ENCODE measurements at regions not wholly inside any gene's neighbourhood (a gene's known extent, or its start where the extent isn't known, plus 50 kb on each side); places are given as distances from the start of the nearest gene placed in this dataset.
"Not testable (repeated sequence)": the region's sequence is repeated elsewhere in the genome, so short reads cannot be mapped to it uniquely, and the experiment has no call there.

DNA sequence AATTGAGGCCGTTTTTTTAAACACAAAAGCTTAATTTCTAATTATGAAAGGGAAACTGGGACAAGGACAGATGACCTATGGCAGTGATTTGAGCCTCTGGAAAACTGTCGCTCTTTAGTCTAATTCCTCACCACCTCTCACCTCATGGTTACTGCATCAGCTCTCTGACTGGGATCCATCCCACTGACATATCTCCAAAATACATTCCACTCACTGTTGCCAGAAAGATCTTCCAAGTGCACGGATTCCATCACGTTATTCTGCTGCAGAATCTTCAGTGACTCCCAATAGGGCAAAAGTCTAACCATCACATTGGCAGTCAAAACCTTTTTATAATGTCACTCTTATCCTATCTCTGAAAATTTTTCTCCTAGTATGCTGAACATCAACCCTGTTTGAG, 132.3 kb upstream of the MB21D2 start:
- no peak overlapping the region for H3K4me3 Mint-ChIP-seq
- intact Hi-C loops (cut with micrococcal nuclease), result no loop called here
- CTCF ChIA-PET, result interaction anchor here (0.9 kb wide), 1 partner anchor 9 kb away, joined by 5 read pairs; no protein-coding TSS in a partner anchor
- no peak overlapping the region for H3K27ac Mint-ChIP-seq
- H3K9me3 Mint-ChIP-seq, result no peaks in the 10 kb centered on the region
- H3K36me3 Mint-ChIP-seq (ENCODE audit: low read depth), result no peaks in the 10 kb centered on the region
- no peak for DNase-seq
- no peaks in the 10 kb centered on the region for H3K27me3 Mint-ChIP-seq (ENCODE audit: low read depth)
- no peaks in the 10 kb centered on the region for H3K4me1 Mint-ChIP-seq (ENCODE audit: low read depth)

DNA sequence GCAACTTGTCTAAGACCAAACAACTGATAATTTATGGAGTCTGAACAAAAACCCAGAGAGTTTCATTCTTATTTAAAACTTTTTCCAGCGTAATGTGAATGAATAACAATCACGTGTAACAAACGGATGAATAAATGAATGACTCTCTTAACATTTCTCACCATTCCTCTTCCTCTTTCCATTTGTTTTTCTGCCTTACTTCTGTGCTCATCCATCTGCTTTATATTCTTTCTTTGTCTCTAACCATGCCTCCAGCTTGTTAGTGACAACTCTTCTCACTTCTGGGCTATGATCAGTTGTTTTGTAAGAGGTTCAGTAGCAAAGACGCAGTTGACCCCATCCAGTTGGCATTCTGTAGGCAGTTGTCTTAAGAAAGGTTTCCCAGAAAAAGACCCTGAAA, 133.7 kb upstream of the MB21D2 start:
- Mint-ChIP-seq H3K4me1 (ENCODE audit: low read depth) (no peaks in the 10 kb centered on the region), H3K9me3 (no peaks in the 10 kb centered on the region), H3K4me3 (no peak overlapping the region), H3K27me3 (ENCODE audit: low read depth) (no peaks in the 10 kb centered on the region), H3K27ac (no peak overlapping the region), H3K36me3 (ENCODE audit: low read depth) (no peaks in the 10 kb centered on the region)
- intact Hi-C loops (cut with micrococcal nuclease), result no loop called here
- DNase-seq, result no peak
- CTCF ChIA-PET, result interaction anchor here (0.9 kb wide), 1 partner anchor 10 kb away, joined by 4 read pairs; no protein-coding TSS in a partner anchor

DNA sequence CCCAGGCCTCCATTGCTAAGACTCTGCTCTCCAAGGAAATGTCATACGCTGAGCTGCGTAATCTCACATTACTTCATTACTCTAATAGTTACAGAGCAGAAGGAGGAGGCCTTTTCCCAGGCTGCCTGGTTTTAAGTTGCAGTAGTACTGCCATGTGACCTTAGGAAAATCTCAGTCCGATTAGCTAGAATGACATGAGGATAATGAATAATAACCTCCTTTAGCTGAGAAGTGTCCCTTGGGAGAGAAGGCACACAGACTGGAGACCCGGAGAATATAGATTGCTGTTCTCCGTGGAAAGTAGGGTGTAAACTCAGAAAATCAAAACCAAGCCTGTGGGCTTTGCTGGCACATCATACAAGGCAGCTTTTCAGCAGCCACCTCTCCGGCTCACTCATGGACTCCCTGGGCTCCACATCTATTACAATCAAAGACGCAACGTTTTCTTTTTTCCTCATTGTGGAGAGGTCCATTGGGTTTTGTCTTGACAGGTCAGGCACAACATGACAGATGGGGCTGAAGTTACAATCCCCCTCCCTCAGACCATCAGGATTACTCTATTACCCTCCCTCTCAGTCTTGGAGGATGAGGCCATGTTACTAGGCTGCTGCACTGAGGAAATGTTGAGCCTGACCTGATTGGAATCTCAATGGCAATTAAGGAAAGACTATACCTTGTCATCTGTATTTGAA, 134.8 kb upstream of the MB21D2 start:
- Mint-ChIP-seq H3K9me3 (no peaks in the 10 kb centered on the region), H3K4me1 (ENCODE audit: low read depth) (no peaks in the 10 kb centered on the region), H3K4me3 (no peak overlapping the region), H3K36me3 (ENCODE audit: low read depth) (no peaks in the 10 kb centered on the region), H3K27me3 (ENCODE audit: low read depth) (peaks cover 1% of the 10 kb centered on the region), H3K27ac (no peak overlapping the region)
- CTCF ChIA-PET, result interaction anchor here (0.9 kb wide), 1 partner anchor 11 kb away, joined by 4 read pairs; no protein-coding TSS in a partner anchor
- no peak for DNase-seq
- intact Hi-C loops (cut with micrococcal nuclease), result no loop called here

DNA sequence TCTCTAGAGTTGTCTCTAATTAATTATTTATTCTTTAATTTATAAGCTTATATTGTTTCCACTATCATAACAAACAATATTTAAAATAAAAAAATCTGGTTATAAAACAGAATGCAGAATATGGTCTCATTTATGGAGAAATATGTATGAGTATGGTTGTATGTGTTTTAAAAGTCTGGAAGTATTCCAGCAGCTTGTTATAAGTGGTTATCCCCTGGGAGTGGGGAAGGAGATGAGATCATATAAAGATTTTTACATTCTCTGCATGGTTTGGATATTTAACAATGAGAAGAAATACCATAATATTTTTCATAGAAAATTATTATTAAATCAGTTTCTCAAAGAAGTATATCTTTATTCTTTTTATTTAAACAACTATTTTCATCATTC, 135.4 kb upstream of the MB21D2 start:
- no peaks in the 10 kb centered on the region for H3K9me3 Mint-ChIP-seq
- H3K4me3 Mint-ChIP-seq, result no peak overlapping the region
- H3K4me1 Mint-ChIP-seq (ENCODE audit: low read depth), result no peaks in the 10 kb centered on the region
- intact Hi-C loops (cut with micrococcal nuclease), result no loop called here
- DNase-seq, result no peak
- H3K27me3 Mint-ChIP-seq (ENCODE audit: low read depth), result peaks cover 4% of the 10 kb centered on the region
- H3K36me3 Mint-ChIP-seq (ENCODE audit: low read depth), result no peaks in the 10 kb centered on the region
- CTCF ChIA-PET, result interaction anchor here (1.2 kb wide), 1 partner anchor 242 kb away, joined by 3 read pairs; no protein-coding TSS in a partner anchor
- H3K27ac Mint-ChIP-seq, result no peak overlapping the region

DNA sequence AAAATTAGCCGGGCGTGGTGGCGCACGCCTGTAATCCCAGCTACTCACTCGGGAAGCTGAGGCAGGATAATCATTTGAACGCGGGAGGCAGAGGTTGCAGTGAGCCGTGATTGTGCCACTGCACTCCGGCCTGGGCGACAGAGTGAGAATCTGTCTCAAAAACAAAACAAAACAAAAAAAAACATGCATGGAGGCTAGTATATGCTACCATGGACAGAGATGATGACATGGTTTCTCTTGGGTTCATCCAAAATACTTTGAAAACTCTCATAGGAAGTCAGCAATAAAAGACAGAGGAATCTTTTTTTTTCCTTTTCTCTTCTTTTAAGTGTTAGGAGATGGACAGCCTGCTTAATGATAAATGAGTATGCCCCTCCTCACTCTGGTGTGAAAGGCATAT, 137.7 kb upstream of the MB21D2 start:
- no peak for DNase-seq
- H3K27ac Mint-ChIP-seq, result no peak overlapping the region
- intact Hi-C loops (cut with micrococcal nuclease), result no loop called here
- H3K4me1 Mint-ChIP-seq (ENCODE audit: low read depth), result no peaks in the 10 kb centered on the region
- peaks cover 4% of the 10 kb centered on the region for H3K27me3 Mint-ChIP-seq (ENCODE audit: low read depth)
- H3K4me3 Mint-ChIP-seq, result no peak overlapping the region
- CTCF ChIA-PET, result no interaction called here
- no peaks in the 10 kb centered on the region for H3K36me3 Mint-ChIP-seq (ENCODE audit: low read depth)
- H3K9me3 Mint-ChIP-seq, result no peaks in the 10 kb centered on the region

DNA sequence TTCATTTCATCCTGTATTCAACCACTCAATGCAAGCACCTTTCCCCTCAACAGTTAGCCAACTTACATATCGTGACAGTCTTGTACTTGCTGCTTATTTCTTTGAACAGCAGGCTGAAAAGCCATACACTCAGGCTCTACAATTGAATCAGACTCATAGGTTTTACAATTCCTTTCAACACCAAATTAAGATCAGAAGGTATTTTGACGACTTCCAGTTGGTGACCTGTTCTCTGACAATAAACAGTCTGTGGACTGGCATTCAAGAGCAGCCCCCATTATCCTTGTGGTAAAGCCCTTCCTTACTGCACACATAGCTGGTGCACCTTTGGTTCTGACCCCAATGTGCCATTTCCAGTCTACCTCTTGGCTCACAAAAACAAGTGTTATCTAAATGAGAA, 140.0 kb upstream of the MB21D2 start:
- CTCF ChIA-PET, result no interaction called here
- Mint-ChIP-seq H3K27ac (no peak overlapping the region), H3K4me3 (no peak overlapping the region), H3K9me3 (no peaks in the 10 kb centered on the region), H3K36me3 (ENCODE audit: low read depth) (no peaks in the 10 kb centered on the region), H3K27me3 (ENCODE audit: low read depth) (peaks cover 4% of the 10 kb centered on the region), H3K4me1 (ENCODE audit: low read depth) (no peaks in the 10 kb centered on the region)
- intact Hi-C loops (cut with micrococcal nuclease), result no loop called here
- DNase-seq, result no peak

DNA sequence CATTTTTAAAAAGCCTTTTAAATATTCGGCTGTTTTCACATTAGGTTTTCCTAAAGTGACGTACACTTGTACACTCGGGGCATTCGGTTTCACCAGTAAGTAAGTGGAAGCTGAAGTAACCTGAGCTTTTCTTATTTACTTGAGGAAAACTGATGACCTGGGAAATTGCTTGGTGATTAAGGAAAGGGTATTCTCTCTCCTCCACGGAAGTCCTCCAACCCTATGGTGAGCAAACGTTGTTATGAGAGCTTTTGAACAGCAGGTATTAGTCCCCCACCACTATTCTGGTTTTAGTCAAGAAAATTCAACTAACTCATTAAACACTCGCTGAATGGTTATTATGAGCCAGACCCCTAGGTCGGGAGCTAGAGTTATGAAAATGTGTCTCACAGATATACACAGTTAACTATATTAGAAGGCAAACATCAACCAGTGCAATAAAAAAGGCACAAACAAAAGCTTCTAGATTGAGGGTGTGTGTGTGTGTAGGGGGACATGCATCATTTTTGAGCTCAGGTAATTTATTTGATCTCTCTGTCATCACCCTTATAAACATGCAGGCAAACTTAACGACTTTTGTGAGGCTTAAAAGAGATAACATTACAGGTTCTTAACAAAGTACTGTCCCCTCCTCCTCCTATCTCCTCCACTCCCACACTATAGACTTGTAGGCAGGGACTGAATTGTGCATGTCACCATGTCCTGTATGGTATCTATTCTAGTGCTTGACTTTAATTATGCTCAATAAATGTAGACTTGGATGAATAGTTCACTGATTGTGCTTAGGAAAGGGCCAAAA, 143.3 kb upstream of the MB21D2 start:
- no peaks in the 10 kb centered on the region for H3K9me3 Mint-ChIP-seq
- intact Hi-C loops (cut with micrococcal nuclease), result no loop called here
- H3K4me3 Mint-ChIP-seq, result no peak overlapping the region
- no peaks in the 10 kb centered on the region for H3K36me3 Mint-ChIP-seq (ENCODE audit: low read depth)
- no peak overlapping the region for H3K27ac Mint-ChIP-seq
- CTCF ChIA-PET, result no interaction called here
- no peaks in the 10 kb centered on the region for H3K4me1 Mint-ChIP-seq (ENCODE audit: low read depth)
- peaks cover 8% of the 10 kb centered on the region for H3K27me3 Mint-ChIP-seq (ENCODE audit: low read depth)
- DNase-seq, result no peak

DNA sequence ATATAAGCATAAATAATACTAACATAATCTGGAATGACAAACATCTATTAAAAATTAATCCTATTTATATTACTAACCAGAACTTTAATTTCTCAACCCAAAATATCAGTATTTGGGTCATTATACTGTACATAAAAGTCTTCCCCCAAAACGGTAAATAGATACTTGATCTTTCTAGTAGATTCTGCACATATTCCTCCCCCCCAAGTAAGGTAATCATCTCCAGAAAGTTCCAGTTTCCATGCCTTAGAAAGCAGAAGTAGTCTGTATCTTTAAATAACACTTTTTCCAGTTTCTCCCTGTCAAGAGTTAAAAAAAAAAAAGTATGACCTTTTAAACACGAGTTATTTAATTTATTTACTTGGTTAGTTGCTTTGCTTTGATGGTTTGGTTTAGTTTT, 150.7 kb upstream of the MB21D2 start:
- Mint-ChIP-seq H3K27me3 (ENCODE audit: low read depth) (peaks cover 10% of the 10 kb centered on the region), H3K36me3 (ENCODE audit: low read depth) (no peaks in the 10 kb centered on the region), H3K4me3 (no peak overlapping the region), H3K9me3 (no peaks in the 10 kb centered on the region), H3K4me1 (ENCODE audit: low read depth) (no peaks in the 10 kb centered on the region), H3K27ac (no peak overlapping the region)
- intact Hi-C loops (cut with micrococcal nuclease), result no loop called here
- CTCF ChIA-PET, result no interaction called here
- no peak for DNase-seq

DNA sequence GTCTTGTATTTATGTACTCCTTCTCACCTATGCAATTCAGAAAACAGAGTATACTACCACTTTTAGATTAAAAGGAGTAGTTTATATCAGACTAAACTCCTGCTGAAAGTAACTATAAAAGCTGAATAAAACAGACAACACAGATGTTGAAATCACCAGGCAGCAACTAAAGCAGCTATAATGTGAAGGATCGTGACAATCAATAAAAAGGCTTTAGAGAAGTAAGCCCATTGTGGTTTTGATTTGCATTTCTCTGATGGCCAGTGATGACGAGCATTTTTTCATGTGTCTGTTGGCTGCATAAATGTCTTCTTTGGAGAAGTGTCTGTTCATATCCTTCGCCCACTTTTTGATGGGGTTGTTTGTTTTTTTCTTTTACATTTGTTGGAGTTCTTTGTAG, 152.1 kb upstream of the MB21D2 start:
- H3K4me3 Mint-ChIP-seq; H3K9me3 Mint-ChIP-seq; intact Hi-C loops (cut with micrococcal nuclease); H3K36me3 Mint-ChIP-seq (ENCODE audit: low read depth); H3K4me1 Mint-ChIP-seq (ENCODE audit: low read depth); DNase-seq; H3K27ac Mint-ChIP-seq: not testable (repeated sequence)
- peaks cover 10% of the 10 kb centered on the region for H3K27me3 Mint-ChIP-seq (ENCODE audit: low read depth)
- CTCF ChIA-PET, result interaction anchor here (0.6 kb wide), 1 partner anchor 255 kb away, joined by 3 read pairs; no protein-coding TSS in a partner anchor

DNA sequence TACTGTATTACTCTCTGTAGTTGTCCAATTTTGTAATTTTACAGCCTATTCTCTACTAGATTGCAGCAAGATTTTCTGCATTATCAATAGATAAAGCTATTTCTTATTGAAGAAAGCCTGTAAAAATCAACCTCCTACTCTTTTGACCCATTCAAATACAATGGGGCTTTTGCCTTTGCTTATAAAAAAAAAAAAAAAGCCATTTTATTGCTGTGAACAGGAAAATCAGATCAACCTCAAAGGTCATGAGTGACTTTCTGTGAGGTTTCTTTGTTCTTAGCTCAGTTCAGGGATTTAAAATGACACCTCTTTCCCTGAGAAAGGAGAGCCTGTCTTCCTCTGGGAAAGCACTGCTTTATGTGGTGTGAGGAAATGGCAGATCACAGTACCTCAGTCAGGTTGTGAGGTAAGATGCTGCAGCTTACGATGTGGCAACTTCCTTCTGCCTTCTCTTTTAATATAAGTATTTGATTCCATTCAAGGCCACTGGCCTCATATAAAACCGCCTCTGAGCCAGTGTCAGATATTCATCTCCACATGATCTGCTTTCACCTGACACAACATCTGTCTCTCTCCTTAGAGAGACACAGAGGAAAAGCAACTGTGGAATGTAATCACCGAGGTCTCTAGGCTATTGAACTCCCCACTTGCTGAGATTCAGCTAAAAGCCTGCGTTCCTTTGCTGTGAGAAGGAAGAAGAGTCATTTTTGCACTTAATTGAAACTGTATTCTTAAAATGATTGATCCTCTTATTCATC, 161.5 kb upstream of the MB21D2 start:
- no peak overlapping the region for H3K4me3 Mint-ChIP-seq
- H3K9me3 Mint-ChIP-seq, result peaks cover 9% of the 10 kb centered on the region
- CTCF ChIA-PET, result no interaction called here
- intact Hi-C loops (cut with micrococcal nuclease), result no loop called here
- H3K4me1 Mint-ChIP-seq (ENCODE audit: low read depth), result no peaks in the 10 kb centered on the region
- no peak overlapping the region for H3K27ac Mint-ChIP-seq
- H3K36me3 Mint-ChIP-seq (ENCODE audit: low read depth), result no peaks in the 10 kb centered on the region
- DNase-seq, result no peak
- no peaks in the 10 kb centered on the region for H3K27me3 Mint-ChIP-seq (ENCODE audit: low read depth)

DNA sequence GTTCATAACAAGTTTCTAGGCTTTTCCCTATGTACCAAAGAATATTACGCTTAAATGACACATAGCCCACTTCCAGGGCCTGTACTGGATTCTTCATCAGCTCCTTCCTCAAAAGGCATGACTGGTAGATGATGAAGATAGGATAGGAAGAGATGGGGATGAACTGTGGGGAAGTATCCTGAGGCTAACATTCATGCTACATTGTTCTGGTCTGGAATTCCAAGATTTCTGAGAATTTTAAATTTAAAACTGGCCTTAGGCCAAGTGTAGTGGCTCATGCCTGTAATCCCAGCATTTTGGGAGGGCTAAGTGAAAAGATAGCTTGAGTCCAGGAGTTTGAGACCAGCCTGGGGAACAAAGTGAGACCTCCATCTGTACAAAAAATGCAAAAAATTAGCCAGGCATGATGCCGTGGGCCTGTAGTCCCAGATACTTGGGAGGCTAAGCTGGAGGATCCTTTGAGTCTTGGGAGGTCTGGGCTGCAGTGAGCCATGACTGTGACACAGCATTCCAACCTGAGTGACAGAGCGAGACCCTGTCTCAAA, 160.1 kb upstream of the PLAAT1 start:
- Mint-ChIP-seq H3K4me1 (ENCODE audit: low read depth) (no peaks in the 10 kb centered on the region), H3K4me3 (no peak overlapping the region), H3K27ac (no peak overlapping the region), H3K9me3 (peaks cover 9% of the 10 kb centered on the region), H3K27me3 (ENCODE audit: low read depth) (no peaks in the 10 kb centered on the region), H3K36me3 (ENCODE audit: low read depth) (no peaks in the 10 kb centered on the region)
- intact Hi-C loops (cut with micrococcal nuclease), result no loop called here
- no peak for DNase-seq
- CTCF ChIA-PET, result interaction anchor here (0.6 kb wide), 1 partner anchor 612 kb away, joined by 3 read pairs; no protein-coding TSS in a partner anchor

DNA sequence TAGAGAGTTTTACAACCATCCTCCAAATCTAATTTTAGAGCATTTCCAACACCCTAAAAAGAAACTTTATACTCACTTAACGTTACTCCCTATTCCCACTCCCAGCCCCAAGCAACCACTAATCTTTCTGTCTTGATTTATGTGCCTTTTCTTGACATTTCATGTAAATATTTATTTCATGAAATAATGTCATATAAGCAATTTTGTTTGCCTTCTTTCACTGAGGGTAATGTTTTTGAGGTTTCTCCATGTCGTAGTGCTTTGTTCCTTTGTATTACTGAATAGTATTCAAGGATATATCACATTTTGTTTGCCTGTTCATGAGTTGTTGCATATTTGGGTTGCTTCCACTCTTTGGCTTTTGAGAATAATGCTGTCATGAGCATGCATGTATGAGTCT, 155.4 kb upstream of the PLAAT1 start:
- H3K4me1 Mint-ChIP-seq (ENCODE audit: low read depth), result no peaks in the 10 kb centered on the region
- H3K4me3 Mint-ChIP-seq, result no peak overlapping the region
- intact Hi-C loops (cut with micrococcal nuclease), result no loop called here
- no peak overlapping the region for H3K27ac Mint-ChIP-seq
- peaks cover 9% of the 10 kb centered on the region for H3K9me3 Mint-ChIP-seq
- CTCF ChIA-PET, result no interaction called here
- H3K27me3 Mint-ChIP-seq (ENCODE audit: low read depth), result peaks cover 6% of the 10 kb centered on the region
- no peaks in the 10 kb centered on the region for H3K36me3 Mint-ChIP-seq (ENCODE audit: low read depth)
- no peak for DNase-seq
